ENCODE measurements at regions not wholly inside any gene's neighbourhood (a gene's known extent, or its start where the extent isn't known, plus 50 kb on each side); places are given as distances from the start of the nearest gene placed in this dataset.

- in situ Hi-C loops (cut with HindIII; ENCODE audit: extremely low pct_ligation_motif_present, low pct_unique_long_range_greater_than_20kb) (no loop called here), intact Hi-C loops (cut with micrococcal nuclease; ENCODE audit: unreplicated experiment) (no loop called here)
- H3K4me2 ChIP-seq (ENCODE audit: low read depth, low read length): no peak overlapping the region
- CTCF ChIA-PET (ENCODE audit: low intra/inter-chr PET ratio, low total read pairs): no interaction called here
- TF ChIP-seq ZBTB39 (CRISPR knock-in tag; IDR thresholded peaks at IDR 0.05): no peak
- no peak for TF ChIP-seq SOX6 (IDR thresholded peaks at IDR 0.05)
- TF ChIP-seq SOX6 (CRISPR knock-in tag; IDR thresholded peaks at IDR 0.05): no peak
- TF ChIP-seq ZNF724P (CRISPR knock-in tag; IDR thresholded peaks at IDR 0.05; ENCODE audit: borderline replicate concordance): no peak
- TF ChIP-seq ZNF567 (CRISPR knock-in tag; IDR thresholded peaks at IDR 0.05; ENCODE audit: borderline replicate concordance): no peak
- TF ChIP-seq RBAK (CRISPR knock-in tag; IDR thresholded peaks at IDR 0.05): no peak
- no peak for TF ChIP-seq HOXA3 (CRISPR knock-in tag; IDR thresholded peaks at IDR 0.05)
- TF ChIP-seq HDAC1 (CRISPR knock-in tag; IDR thresholded peaks at IDR 0.05): no peak
- BruUV-seq (replicated peaks): no TSS peak
- DNase-seq (ENCODE audit: low spot score) (no peak), FAIRE-seq (no peak), ATAC-seq (no peak)
- H3K4me1 ChIP-seq (ENCODE audit: insufficient read depth, low read length): no peaks in the 10 kb centered on the region
- no peak overlapping the region for H3K27ac ChIP-seq (ENCODE audit: extremely low read length, insufficient read depth, low read length)
- no peak overlapping the region for H3K4me3 ChIP-seq (replicated peaks in 1 of 3; ENCODE audit: insufficient read depth in 1 of 3, low read depth in 2 of 3, low read length in 3 of 3)
- no peaks in the 10 kb centered on the region for H3K79me2 ChIP-seq (ENCODE audit: insufficient read depth, low read length)
- H3K9ac ChIP-seq (ENCODE audit: insufficient read depth, low read depth, low read length): no peak overlapping the region
- H4K20me1 ChIP-seq (ENCODE audit: insufficient read depth, low read length): no peaks in the 10 kb centered on the region
- POLR2A ChIA-PET: no interaction called here
- H3K27me3 ChIP-seq (ENCODE audit: control insufficient read depth in 1 of 2, insufficient read depth in 2 of 2, low read length in 2 of 2): no peaks in the 10 kb centered on the region
- no peaks in the 10 kb centered on the region for H3K9me3 ChIP-seq (ENCODE audit: low read length)
- H3K36me3 ChIP-seq (replicated peaks in 1 of 2; ENCODE audit: control insufficient read depth in 1 of 2, insufficient read depth in 2 of 2, low read length in 2 of 2): no peaks in the 10 kb centered on the region
- H2AFZ ChIP-seq (ENCODE audit: low read length): no peak overlapping the region
- 10% methylated on average over 4 of the region's 4 CpGs for WGBS (ENCODE audit: low lambda C conversion rate)
Observed at GRCh38 chr3:28036599-28037575, 204.5 kb upstream of the CMC1 start.

Data from HepG2 (cell line).